PC-3 (cell line): ENCODE measurements at regions not wholly inside any gene's neighbourhood (a gene's known extent, or its start where the extent isn't known, plus 50 kb on each side); places are given as distances from the start of the nearest gene placed in this dataset.
A peak's percentile ranks its signal among the peaks of the same experiment; 100 is the strongest.

Experiments used
- ATAC-seq: fragments of 200-7000 bp; cut with Tn5 transposase; 2 replicates; pipeline ENCODE4 v1.9.1; 2020; ENCODE audit warnings: mild to moderate bottlenecking, moderate library complexity
- BruUV-seq: library from RNA; stranded (reverse); fragments of 400-500 nt; replicated peaks from 2 replicates; lab custom pipeline; 2021; lab: Mats Ljungman, UMichigan
- CTCF ChIA-PET: fragments of 300-600 bp; sonication (Branson Sonifier 250); formaldehyde crosslinking; loops from one replicate; lab custom pipeline; 2022; ENCODE audit warnings: antibody characterized with exemption; lab: Charles Lee
- POLR2A ChIA-PET: fragments of 300-600 bp; sonication (Branson Sonifier 250); formaldehyde crosslinking; loops from one replicate; lab custom pipeline; 2022; ENCODE audit warnings: antibody characterized with exemption; ENCODE audit not compliant: unreplicated experiment; lab: Charles Lee
- DNase-seq: peaks from one replicate; pipeline ENCODE4 v3.0.0-alpha.2; 2015
- H2AFZ ChIP-seq: fragments of 300-600 bp; sonication (generic); 2 replicates; pipeline ENCODE4 v1.6.0; 2016; ENCODE audit warnings: antibody characterized with exemption, low read length
- H3F3A ChIP-seq: fragments of 300-600 bp; sonication (generic); one replicate; pipeline ENCODE4 v1.6.0; 2017; ENCODE audit warnings: antibody characterized with exemption, low read length, control low read depth, mild to moderate bottlenecking; ENCODE audit not compliant: unreplicated experiment
- H3K27ac ChIP-seq: fragments of 300-600 bp; sonication (generic); 2 replicates; pipeline ENCODE4 v1.5.1; 2016; ENCODE audit warnings: mild to moderate bottlenecking, low read length
- H3K27me3 ChIP-seq: fragments of 300-600 bp; sonication (generic); 2 replicates; pipeline ENCODE4 v1.6.1; 2016; ENCODE audit warnings: low read length, mixed read lengths
- H3K36me3 ChIP-seq: fragments of 300-600 bp; sonication (generic); 2 replicates; pipeline ENCODE4 v1.6.1; 2016; ENCODE audit warnings: low read depth, mixed run types, low read length, mixed read lengths
- H3K4me1 ChIP-seq: fragments of 300-600 bp; sonication (generic); 2 replicates; pipeline ENCODE4 v1.5.1; 2016; ENCODE audit warnings: low read length; ENCODE audit not compliant: insufficient read depth
- H3K4me2 ChIP-seq: fragments of 300-600 bp; sonication (generic); 2 replicates; pipeline ENCODE4 v1.6.0; 2016; ENCODE audit warnings: low read length
- H3K4me3 ChIP-seq: fragments of 300-600 bp; sonication (generic); 2 replicates; pipeline ENCODE4 v1.5.1; 2016; ENCODE audit warnings: mild to moderate bottlenecking, low read length, mixed read lengths
- H3K79me2 ChIP-seq: fragments of 300-600 bp; sonication (generic); 2 replicates; pipeline ENCODE4 v1.6.1; 2017; ENCODE audit warnings: low read length, mixed read lengths
- H3K9ac ChIP-seq: fragments of 300-600 bp; sonication (generic); 2 replicates; pipeline ENCODE4 v1.6.0; 2016; ENCODE audit warnings: mild to moderate bottlenecking, low read length
- H3K9me2 ChIP-seq: fragments of 300-600 bp; sonication (generic); replicated peaks from 2 replicates; pipeline ENCODE4 v1.6.1; 2016; ENCODE audit warnings: mixed run types, low read length, mixed read lengths
- H3K9me3 ChIP-seq: fragments of 300-600 bp; sonication (generic); 2 replicates; pipeline ENCODE4 v1.6.1; 2016; ENCODE audit warnings: low read length, mixed read lengths
- H4K20me1 ChIP-seq: fragments of 300-600 bp; sonication (generic); 2 replicates; pipeline ENCODE4 v1.6.1; 2016; ENCODE audit warnings: low read length, mixed read lengths
- CTCF ChIP-seq: fragments of 300-600 bp; sonication (generic); conservative IDR thresholded peaks from 2 replicates; pipeline ENCODE4 v1.5.1; 2017; ENCODE audit warnings: antibody characterized with exemption, low read depth, mild to moderate bottlenecking, low read length
- EZH2 ChIP-seq: fragments of 300-600 bp; sonication (generic); IDR thresholded peaks from one replicate; pipeline ENCODE4 v1.6.1; 2017; ENCODE audit warnings: antibody characterized with exemption, mild to moderate bottlenecking, low read length; ENCODE audit not compliant: unreplicated experiment
- EZH2phosphoT487 ChIP-seq: fragments of 300-600 bp; sonication (generic); IDR thresholded peaks from 2 replicates; pipeline ENCODE4 v1.6.1; 2018; ENCODE audit warnings: mild to moderate bottlenecking, antibody characterized with exemption, low read length, borderline replicate concordance
- intact Hi-C: fragments of 100-400 bp; cut with micrococcal nuclease; formaldehyde crosslinking; loops from 2 replicates; pipeline ENCODE4 v1.9.0; 2023

GRCh38 chr4:15149234-15149838, 147.1 kb downstream of the CPEB2 start:
- ChIA-PET CTCF (no interaction called here), POLR2A (no interaction called here)
- no peak for TF ChIP-seq CTCF
- TF ChIP-seq EZH2phosphoT487, result no peak
- no peak for TF ChIP-seq EZH2
- BruUV-seq, result no TSS peak
- Histone ChIP-seq H3K4me2 (peak overlapping the region; percentile 44), H3K79me2 (no peaks in the 10 kb centered on the region), H3K36me3 (no peaks in the 10 kb centered on the region), H3K4me3 (no peak overlapping the region), H3K9me2 (no peaks in the 10 kb centered on the region), H3K27me3 (no peaks in the 10 kb centered on the region), H2AFZ (peak overlapping the region; percentile 74), H3K27ac (peak overlapping the region; percentile 67), H4K20me1 (no peaks in the 10 kb centered on the region), H3K9ac (peak overlapping the region; percentile 37; the same call in 1 of the 2 replicates), H3K4me1 (peaks cover 22% of the 10 kb centered on the region), H3K9me3 (no peaks in the 10 kb centered on the region), H3F3A (no peaks in the 10 kb centered on the region)
- intact Hi-C loops, result no loop called here
- peak; percentile 41 for ATAC-seq
- DNase-seq, result peak; percentile 13

DNA sequence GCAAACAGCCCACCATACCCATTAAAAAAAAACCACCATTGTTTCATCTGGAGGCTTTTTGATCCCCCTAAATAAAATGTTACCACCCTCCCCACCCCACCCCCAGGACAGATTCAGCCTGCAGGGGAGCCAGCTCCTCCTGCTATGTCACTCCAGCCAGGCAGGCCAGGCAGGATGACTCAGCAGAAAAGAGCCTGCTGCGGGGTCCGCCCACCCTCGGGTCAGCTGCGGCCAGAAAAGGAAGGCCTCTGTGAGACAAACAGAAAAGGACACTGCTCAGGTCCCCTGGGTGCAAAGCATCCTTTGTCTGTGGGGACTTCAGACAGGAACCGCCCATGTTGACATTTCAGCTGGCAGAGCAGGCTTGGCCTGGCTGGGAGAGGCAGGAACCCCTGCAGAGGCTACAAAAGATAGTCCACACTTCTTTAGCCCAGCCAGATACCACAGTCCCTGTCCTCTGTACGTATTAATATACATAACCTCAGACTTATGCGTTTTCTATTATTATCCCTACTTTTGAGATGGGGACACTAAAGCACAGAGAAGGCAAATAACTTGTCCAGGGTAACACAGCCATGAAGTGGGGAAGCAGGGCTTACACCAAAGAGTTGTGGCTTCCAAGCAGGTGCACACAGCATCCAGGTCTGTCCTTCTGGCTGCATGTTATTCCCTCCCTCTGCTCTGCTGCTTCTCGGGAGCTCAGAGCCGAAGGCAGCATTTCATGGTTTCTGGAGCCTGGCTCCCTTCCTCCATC, 147.7 kb downstream of the CPEB2 start:
- Histone ChIP-seq H3K9me3 (no peaks in the 10 kb centered on the region), H3K9ac (peak overlapping the region; percentile 37; the same call in 1 of the 2 replicates), H3K9me2 (no peaks in the 10 kb centered on the region), H3K4me2 (peak overlapping the region; percentile 60), H3K79me2 (no peaks in the 10 kb centered on the region), H2AFZ (peak overlapping the region; percentile 74), H3K36me3 (no peaks in the 10 kb centered on the region), H3K27me3 (no peaks in the 10 kb centered on the region), H3K4me3 (no peak overlapping the region), H3K4me1 (peaks cover 22% of the 10 kb centered on the region), H3F3A (no peaks in the 10 kb centered on the region), H4K20me1 (no peaks in the 10 kb centered on the region), H3K27ac (peak overlapping the region; percentile 67)
- DNase-seq (peak; percentile 72), ATAC-seq (peak; percentile 90)
- TF ChIP-seq EZH2, result no peak
- no peak for TF ChIP-seq EZH2phosphoT487
- TF ChIP-seq CTCF, result no peak
- intact Hi-C loops, result no loop called here
- ChIA-PET POLR2A (no interaction called here), CTCF (no interaction called here)
- BruUV-seq, result no TSS peak

DNA sequence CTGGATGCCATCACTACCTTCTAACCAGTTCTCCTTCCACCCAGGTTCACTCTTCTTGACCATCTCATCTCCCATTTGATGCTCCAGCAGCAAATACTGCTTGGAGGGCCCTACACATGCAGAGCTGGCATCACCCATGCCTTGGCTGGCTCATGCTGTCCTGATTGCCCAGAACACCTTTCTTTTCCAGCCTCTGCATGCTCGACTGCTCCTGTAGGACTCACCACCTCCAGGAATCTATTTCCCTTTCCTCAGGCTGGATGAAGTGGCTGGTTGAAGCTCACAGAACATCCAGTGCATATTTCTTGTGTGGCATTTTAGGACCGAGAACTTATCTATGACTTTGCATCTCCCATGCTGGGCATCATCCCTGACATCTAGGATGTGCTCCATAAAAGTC, 148.3 kb downstream of the CPEB2 start:
- ChIA-PET CTCF (no interaction called here), POLR2A (no interaction called here)
- no TSS peak for BruUV-seq
- Histone ChIP-seq H2AFZ (no peak overlapping the region), H4K20me1 (no peaks in the 10 kb centered on the region), H3K9me3 (no peaks in the 10 kb centered on the region), H3K36me3 (no peaks in the 10 kb centered on the region), H3K27ac (no peak overlapping the region), H3K4me2 (no peak overlapping the region), H3K4me3 (no peak overlapping the region), H3K9ac (no peak overlapping the region), H3K9me2 (no peaks in the 10 kb centered on the region), H3F3A (no peaks in the 10 kb centered on the region), H3K27me3 (no peaks in the 10 kb centered on the region), H3K79me2 (no peaks in the 10 kb centered on the region), H3K4me1 (peaks cover 20% of the 10 kb centered on the region)
- ATAC-seq, result no peak
- TF ChIP-seq CTCF, result no peak
- TF ChIP-seq EZH2, result no peak
- TF ChIP-seq EZH2phosphoT487, result no peak
- intact Hi-C loops, result no loop called here
- DNase-seq, result no peak
